Brain microvascular endothelial cell (primary cell): ENCODE measurements at regions not wholly inside any gene's neighbourhood (a gene's known extent, or its start where the extent isn't known, plus 50 kb on each side); places are given as distances from the start of the nearest gene placed in this dataset.

Experiments
- DNase-seq: peaks from one replicate; pipeline ENCODE4 v3.0.0-alpha.2; 2020
- H3K27ac ChIP-seq: fragments of 250-450 bp; sonication (Bioruptor Pico); 2 replicates; pipeline ENCODE4 v1.5.1; 2020; ENCODE audit warnings: mild to moderate bottlenecking, moderate library complexity
- H3K27me3 ChIP-seq: fragments of 250-450 bp; sonication (Bioruptor Pico); replicated peaks from 2 replicates; pipeline ENCODE4 v1.5.1; 2020; ENCODE audit warnings: mild to moderate bottlenecking
- H3K36me3 ChIP-seq: fragments of 250-450 bp; sonication (Bioruptor Pico); replicated peaks from 2 replicates; pipeline ENCODE4 v1.5.1; 2020; ENCODE audit warnings: mild to moderate bottlenecking
- H3K4me3 ChIP-seq: 2 replicates; pipeline ENCODE4 v1.5.1; 2011; ENCODE audit warnings: low read depth, mild to moderate bottlenecking, control low read depth, low read length, moderate library complexity
- CTCF ChIP-seq: IDR thresholded peaks from 2 replicates; pipeline ENCODE4 v1.5.1; 2011; ENCODE audit warnings: low read depth, mild to moderate bottlenecking, moderate library complexity, low read length, control low read depth, inconsistent platforms; ENCODE audit errors: missing control alignments
- in situ Hi-C: cut with HindIII; loops from 2 replicates; pipeline ENCODE4 v1.10.0; 2017; ENCODE audit warnings: low sequenced_read_pairs, low pct_ligation_motif_present

GRCh38 chr2:207284556-207285472, 119.1 kb upstream of the KLF7 start:
- no peak for DNase-seq
- H3K4me3 ChIP-seq, result no peak overlapping the region
- in situ Hi-C loops, result no loop called here
- H3K27me3 ChIP-seq, result no peaks in the 10 kb centered on the region
- H3K36me3 ChIP-seq, result no peaks in the 10 kb centered on the region
- H3K27ac ChIP-seq, result no peak overlapping the region
- no peak for TF ChIP-seq CTCF

GRCh38 chr2:207285473-207285815, 119.7 kb upstream of the KLF7 start:
- Histone ChIP-seq H3K27ac (no peak overlapping the region), H3K36me3 (no peaks in the 10 kb centered on the region), H3K4me3 (no peak overlapping the region), H3K27me3 (no peaks in the 10 kb centered on the region)
- in situ Hi-C loops, result no loop called here
- DNase-seq, result no peak
- TF ChIP-seq CTCF, result no peak

- H3K27me3 ChIP-seq, result no peaks in the 10 kb centered on the region
- H3K27ac ChIP-seq, result no peak overlapping the region
- DNase-seq, result no peak
- H3K4me3 ChIP-seq, result no peak overlapping the region
- no peak for TF ChIP-seq CTCF
- in situ Hi-C loops, result no loop called here
- H3K36me3 ChIP-seq, result no peaks in the 10 kb centered on the region
These were observed 120.4 kb upstream of the KLF7 start for GRCh38 chr2:207286106-207286505.

GRCh38 chr2:207288628-207289027, 122.9 kb upstream of the KLF7 start:
- Histone ChIP-seq H3K4me3 (no peak overlapping the region), H3K36me3 (no peaks in the 10 kb centered on the region), H3K27ac (no peak overlapping the region), H3K27me3 (no peaks in the 10 kb centered on the region)
- in situ Hi-C loops, result no loop called here
- no peak for DNase-seq
- TF ChIP-seq CTCF, result no peak

GRCh38 chr2:207289295-207290018, 123.7 kb upstream of the KLF7 start:
- TF ChIP-seq CTCF, result no peak
- in situ Hi-C loops, result no loop called here
- H3K27me3 ChIP-seq, result no peaks in the 10 kb centered on the region
- H3K4me3 ChIP-seq, result no peak overlapping the region
- DNase-seq, result no peak
- H3K27ac ChIP-seq, result no peak overlapping the region
- no peaks in the 10 kb centered on the region for H3K36me3 ChIP-seq
